DMS53 treated with DMSO at 0.1 percent for 48 hours (cell line): ENCODE measurements at regions not wholly inside any gene's neighbourhood (a gene's known extent, or its start where the extent isn't known, plus 50 kb on each side); places are given as distances from the start of the nearest gene placed in this dataset.

ENCODE experiments used
- DNase-seq: peaks from one replicate; lab custom pipeline; 2025; ENCODE audit not compliant: unreplicated experiment; lab: John Stamatoyannopoulos, UW

GRCh38 chr1:11338284-11338924, 65.4 kb downstream of the UBIAD1 start:
- DNase-seq = no peak

DNA sequence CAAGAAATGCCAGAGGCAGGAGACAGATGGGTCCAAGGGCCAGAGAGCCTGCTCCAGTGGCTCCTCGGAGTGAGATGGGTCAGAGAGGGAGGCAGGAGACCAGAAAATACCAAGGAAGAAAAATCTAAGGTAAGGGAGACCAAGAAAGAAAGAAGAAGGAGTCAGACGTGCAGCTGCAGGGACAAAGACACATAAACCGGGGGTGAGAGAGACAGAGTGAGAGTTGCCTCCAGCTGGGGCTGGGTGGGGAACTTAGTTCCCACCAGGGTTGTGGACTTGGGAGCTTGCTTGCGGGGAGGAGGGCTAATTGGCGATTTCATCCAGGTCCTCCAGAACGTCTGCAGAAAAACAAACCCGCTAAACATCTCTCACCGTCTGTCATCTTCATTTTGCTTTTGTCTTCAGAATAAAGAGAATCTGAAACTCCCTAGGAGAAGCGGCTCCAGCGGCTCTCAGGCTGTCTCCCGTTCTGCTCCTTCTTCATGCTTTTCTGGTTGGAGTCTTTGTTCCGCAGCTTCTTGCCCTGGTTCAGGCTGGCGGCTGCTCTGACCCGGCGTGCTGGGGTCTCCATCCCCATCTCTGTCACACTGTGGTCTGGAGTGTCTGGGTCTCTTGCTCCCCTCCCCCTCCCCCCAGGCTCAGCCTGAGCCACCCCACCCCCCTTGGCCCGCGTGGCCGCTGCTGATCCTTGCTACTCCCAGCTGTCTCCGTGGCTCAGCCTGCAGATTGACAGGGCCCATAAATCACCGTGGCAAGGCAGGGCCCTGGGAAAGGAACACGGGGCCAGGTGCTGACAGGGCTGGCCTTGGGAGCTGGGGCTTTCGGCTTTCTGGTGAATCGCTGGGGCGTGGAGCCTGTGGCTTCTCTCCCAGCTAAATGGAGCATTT, 66.6 kb downstream of the UBIAD1 start:
- peak; percentile 31 for DNase-seq

DNA sequence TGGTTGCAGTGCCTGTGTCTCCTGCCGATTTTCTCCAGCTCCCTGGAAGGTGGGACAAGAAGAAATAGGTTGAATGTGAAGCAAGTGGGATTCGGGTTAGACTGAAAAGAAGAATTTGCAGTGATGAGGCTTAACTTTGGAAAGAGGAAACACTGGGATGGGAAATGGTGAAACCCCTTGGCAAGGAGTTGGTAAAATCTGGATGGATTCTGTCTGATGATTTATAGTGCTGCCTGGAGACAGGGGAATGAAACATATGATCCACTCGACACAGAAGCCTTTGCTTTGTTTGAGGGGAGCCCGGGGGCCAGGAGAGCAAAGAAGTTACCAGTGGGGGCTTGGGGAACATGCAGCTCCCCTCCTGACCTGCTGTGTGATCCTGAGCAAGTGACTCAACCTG, 67.2 kb downstream of the UBIAD1 start:
- no peak for DNase-seq

DNA sequence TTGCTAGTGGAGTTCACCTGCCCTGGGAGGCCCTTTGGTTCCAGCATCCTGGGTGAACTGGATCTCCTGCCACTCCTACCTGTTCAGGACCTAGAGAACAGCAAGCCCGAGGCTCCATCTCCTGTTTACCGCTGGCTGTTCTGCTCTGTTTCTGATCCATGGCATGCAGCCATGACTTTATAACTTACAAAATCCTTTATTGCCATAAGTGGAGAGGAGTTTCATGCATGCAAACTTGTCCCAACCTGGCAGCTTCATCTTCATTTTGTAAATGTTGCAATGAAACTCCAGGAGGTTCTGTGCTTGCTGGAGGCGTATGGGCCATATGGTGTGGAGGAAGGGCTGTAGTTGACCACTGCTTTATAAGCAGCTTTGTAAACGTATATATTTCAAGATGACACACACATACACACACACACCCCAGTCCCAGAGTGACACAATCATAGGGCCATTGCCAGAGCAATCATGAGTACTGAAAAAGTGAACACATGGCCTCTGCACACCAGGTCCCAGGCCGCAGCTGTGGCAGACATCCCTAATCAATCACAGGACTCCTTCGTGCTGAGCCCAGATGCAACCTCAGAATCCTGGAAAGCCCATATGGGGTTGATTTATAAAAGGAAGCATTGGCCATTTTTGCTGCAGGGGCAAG, 69.0 kb downstream of the UBIAD1 start:
- DNase-seq = no peak

- DNase-seq = no peak
Measured at GRCh38 chr1:11342621-11343032, 69.6 kb downstream of the UBIAD1 start.

- no peak for DNase-seq
Measured at GRCh38 chr1:11345971-11346715, 73.1 kb downstream of the UBIAD1 start.

- DNase-seq = no peak
Measured at GRCh38 chr1:11350265-11350664, 77.3 kb downstream of the UBIAD1 start.

- DNase-seq = no peak
Measured at GRCh38 chr1:11352058-11352715, 79.2 kb downstream of the UBIAD1 start.

- DNase-seq = no peak
Measured at GRCh38 chr1:11352816-11353799, 80.1 kb downstream of the UBIAD1 start.

GRCh38 chr1:11354893-11355553, 82.0 kb downstream of the UBIAD1 start:
- no peak for DNase-seq

- no peak for DNase-seq
Measured at GRCh38 chr1:11355559-11356475, 82.8 kb downstream of the UBIAD1 start.

DNA sequence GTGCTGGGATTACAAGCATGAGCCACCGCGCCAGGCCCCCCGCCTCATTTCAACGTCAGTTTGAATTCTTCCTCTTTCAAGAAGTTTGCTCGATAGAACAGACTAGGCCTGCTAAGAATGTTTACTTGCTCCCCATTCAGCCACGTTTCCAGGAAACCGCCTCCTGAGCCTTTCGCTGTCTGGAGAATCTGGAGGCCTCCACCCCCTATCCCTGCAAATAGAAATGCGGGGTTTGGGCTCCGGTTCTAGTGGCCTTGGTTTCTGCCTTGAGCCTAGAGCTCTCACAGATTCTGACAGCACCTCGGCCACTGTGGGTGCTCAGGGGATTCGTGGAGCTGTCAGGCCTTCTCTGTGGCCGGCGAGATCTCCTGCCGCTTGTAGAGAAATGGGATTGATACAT, 84.3 kb downstream of the UBIAD1 start:
- no peak for DNase-seq

- no peak for DNase-seq
Measured at GRCh38 chr1:11358984-11359383, 86.0 kb downstream of the UBIAD1 start.

- DNase-seq = no peak
Measured at GRCh38 chr1:11362547-11363021, 89.6 kb downstream of the UBIAD1 start.

DNA sequence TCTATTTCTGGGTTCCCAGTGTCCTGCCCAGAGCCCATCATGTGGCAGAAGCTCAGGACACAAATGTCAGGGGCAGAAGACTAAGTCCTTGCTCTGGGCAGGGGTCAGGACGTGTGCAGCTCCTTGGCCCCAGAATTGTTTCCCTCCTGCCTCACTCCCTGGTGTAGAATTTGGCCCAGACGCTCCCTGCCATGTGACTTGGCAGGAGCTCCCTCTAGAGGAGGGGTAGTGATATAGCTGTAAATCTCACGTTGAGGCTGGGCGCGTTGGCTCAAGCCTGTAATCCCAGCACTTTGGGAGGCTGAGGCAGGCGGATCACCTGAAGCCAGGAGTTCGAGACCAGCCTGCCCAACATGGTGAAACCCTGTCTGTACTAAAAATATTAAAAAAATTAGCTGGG, 91.2 kb downstream of the UBIAD1 start:
- peak; percentile 12 for DNase-seq

DNA sequence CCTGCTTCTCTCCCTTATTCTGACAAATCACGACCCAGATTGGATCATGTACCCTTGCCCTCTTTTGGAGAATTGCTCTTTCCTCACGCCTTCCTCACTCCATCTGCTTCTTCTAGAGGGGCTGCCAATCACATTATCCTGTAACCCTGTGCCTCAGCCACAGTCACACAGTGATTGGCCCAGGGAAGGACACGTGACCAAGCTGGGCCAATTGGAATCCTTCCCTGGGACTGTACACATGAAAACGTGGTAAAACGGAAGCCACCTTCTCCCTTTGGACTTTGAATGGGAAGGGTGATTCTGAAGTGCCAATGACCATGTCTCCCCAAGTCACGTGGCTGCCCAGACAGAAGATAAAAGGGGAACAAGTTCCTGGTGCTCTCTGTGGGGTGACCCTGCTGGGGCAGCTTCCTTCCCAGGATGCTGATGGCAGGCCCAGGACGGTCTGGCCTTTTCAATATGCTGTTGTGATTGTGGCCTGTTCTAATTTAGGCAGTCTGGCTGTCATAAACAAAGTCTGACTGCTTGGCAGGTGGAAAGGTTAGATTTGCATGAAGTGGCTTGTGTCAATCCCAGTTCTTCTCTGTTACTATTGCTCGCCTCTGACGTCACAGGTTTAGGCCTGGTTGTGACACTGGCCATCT, 92.9 kb downstream of the UBIAD1 start:
- no peak for DNase-seq
